ENCODE measurements at regions not wholly inside any gene's neighbourhood (a gene's known extent, or its start where the extent isn't known, plus 50 kb on each side); places are given as distances from the start of the nearest gene placed in this dataset.

DNA sequence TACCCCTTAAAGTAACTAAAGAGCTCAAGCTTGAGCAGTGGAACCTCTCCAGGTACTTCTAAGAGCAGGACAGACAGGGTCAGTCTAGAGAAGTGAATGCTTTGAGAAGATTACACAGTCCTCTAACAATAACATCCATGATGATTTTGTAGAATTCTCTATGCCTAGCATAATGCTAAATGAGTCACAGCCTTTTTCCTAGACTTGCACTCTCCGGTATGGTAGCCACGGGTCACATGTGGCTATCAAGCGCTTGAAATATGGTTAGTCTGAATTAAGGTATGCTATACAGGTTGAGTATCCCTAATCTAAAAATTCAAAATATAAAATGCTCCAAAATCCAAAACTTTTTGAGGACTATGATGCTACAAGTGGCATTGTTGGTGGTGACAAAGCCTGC lies 166.6 kb upstream of the MKLN1 start:
- TF ChIP-seq, protein P1, sequence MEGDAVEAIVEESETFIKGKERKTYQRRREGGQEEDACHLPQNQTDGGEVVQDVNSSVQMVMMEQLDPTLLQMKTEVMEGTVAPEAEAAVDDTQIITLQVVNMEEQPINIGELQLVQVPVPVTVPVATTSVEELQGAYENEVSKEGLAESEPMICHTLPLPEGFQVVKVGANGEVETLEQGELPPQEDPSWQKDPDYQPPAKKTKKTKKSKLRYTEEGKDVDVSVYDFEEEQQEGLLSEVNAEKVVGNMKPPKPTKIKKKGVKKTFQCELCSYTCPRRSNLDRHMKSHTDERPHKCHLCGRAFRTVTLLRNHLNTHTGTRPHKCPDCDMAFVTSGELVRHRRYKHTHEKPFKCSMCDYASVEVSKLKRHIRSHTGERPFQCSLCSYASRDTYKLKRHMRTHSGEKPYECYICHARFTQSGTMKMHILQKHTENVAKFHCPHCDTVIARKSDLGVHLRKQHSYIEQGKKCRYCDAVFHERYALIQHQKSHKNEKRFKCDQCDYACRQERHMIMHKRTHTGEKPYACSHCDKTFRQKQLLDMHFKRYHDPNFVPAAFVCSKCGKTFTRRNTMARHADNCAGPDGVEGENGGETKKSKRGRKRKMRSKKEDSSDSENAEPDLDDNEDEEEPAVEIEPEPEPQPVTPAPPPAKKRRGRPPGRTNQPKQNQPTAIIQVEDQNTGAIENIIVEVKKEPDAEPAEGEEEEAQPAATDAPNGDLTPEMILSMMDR (tag by site-specific recombination; IDR thresholded peaks at IDR 0.05): no peak
- TF ChIP-seq, protein P2, sequence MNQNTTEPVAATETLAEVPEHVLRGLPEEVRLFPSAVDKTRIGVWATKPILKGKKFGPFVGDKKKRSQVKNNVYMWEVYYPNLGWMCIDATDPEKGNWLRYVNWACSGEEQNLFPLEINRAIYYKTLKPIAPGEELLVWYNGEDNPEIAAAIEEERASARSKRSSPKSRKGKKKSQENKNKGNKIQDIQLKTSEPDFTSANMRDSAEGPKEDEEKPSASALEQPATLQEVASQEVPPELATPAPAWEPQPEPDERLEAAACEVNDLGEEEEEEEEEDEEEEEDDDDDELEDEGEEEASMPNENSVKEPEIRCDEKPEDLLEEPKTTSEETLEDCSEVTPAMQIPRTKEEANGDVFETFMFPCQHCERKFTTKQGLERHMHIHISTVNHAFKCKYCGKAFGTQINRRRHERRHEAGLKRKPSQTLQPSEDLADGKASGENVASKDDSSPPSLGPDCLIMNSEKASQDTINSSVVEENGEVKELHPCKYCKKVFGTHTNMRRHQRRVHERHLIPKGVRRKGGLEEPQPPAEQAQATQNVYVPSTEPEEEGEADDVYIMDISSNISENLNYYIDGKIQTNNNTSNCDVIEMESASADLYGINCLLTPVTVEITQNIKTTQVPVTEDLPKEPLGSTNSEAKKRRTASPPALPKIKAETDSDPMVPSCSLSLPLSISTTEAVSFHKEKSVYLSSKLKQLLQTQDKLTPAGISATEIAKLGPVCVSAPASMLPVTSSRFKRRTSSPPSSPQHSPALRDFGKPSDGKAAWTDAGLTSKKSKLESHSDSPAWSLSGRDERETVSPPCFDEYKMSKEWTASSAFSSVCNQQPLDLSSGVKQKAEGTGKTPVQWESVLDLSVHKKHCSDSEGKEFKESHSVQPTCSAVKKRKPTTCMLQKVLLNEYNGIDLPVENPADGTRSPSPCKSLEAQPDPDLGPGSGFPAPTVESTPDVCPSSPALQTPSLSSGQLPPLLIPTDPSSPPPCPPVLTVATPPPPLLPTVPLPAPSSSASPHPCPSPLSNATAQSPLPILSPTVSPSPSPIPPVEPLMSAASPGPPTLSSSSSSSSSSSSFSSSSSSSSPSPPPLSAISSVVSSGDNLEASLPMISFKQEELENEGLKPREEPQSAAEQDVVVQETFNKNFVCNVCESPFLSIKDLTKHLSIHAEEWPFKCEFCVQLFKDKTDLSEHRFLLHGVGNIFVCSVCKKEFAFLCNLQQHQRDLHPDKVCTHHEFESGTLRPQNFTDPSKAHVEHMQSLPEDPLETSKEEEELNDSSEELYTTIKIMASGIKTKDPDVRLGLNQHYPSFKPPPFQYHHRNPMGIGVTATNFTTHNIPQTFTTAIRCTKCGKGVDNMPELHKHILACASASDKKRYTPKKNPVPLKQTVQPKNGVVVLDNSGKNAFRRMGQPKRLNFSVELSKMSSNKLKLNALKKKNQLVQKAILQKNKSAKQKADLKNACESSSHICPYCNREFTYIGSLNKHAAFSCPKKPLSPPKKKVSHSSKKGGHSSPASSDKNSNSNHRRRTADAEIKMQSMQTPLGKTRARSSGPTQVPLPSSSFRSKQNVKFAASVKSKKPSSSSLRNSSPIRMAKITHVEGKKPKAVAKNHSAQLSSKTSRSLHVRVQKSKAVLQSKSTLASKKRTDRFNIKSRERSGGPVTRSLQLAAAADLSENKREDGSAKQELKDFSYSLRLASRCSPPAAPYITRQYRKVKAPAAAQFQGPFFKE (tag by site-specific recombination; IDR thresholded peaks at IDR 0.05; ENCODE audit: borderline replicate concordance): no peak
- TF ChIP-seq MYNN (tag by site-specific recombination; IDR thresholded peaks at IDR 0.05; ENCODE audit: borderline replicate concordance): no peak

Measured in HEK293 (cell line).